ENCODE measurements at regions not wholly inside any gene's neighbourhood (a gene's known extent, or its start where the extent isn't known, plus 50 kb on each side); places are given as distances from the start of the nearest gene placed in this dataset.

DNA sequence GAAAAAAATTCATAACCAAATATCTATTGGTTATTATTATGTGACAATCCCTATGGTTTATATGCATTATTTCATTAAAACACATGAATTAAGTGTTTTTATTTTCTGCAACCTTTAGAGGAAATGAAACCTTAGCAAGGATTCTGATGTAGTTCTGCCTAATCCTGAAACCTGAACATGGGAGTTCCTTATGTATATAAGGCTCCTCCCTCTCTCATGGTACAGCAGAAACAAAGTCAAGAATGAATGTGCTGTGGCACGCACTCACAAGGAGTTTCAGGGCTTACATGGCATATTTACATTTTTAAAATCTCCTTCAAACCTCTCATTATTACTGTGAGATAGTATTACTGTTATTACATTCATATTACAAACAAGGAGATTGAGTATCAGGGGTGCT, 426.4 kb upstream of the CITED2 start:
- DNase-seq = no peak

DNA sequence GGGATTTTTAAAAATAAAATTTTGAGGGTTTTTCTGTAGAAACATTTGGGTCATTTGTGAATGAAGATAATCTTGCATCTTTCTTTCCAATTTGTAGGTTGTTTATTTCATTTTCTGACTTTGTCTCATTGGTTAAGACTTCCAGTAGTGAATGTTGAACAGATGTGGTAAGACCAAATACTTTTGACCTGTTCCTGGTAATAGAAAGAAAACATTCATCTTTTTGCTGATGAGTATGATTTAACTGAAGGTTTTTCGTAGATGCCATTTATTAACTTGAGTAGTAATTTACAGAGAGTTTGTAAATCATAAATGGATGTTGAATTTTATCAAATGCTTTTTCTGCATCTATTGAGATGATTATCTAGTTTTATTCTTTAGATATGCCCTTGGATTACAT, 416.1 kb upstream of the CITED2 start:
- DNase-seq = no peak

DNA sequence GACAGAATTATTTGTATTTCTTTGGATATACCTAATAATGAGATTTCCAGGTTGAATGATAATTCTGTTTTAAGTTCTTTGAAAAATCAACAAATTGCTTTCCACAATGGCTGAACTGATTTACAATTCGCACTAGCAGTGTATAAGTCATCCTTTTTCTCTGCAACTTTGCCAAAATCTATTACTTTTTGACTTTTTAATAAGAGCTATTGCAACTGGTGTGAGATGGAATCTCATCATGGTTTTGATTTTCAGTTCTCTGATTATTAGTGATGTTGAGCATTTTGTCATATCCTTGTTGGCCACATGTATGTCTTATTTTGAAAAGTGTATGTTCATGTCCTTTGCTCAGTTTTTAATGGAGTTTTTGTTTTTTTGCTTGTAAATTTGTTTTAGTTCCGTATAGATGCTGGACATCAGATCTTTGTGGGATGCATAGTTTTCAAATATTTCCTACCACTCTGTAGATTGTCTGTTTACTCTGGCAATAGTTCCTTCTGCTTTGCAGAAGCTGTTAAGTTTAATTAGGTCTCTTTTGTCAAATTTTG, 409.8 kb upstream of the CITED2 start:
- no peak for DNase-seq

DNA sequence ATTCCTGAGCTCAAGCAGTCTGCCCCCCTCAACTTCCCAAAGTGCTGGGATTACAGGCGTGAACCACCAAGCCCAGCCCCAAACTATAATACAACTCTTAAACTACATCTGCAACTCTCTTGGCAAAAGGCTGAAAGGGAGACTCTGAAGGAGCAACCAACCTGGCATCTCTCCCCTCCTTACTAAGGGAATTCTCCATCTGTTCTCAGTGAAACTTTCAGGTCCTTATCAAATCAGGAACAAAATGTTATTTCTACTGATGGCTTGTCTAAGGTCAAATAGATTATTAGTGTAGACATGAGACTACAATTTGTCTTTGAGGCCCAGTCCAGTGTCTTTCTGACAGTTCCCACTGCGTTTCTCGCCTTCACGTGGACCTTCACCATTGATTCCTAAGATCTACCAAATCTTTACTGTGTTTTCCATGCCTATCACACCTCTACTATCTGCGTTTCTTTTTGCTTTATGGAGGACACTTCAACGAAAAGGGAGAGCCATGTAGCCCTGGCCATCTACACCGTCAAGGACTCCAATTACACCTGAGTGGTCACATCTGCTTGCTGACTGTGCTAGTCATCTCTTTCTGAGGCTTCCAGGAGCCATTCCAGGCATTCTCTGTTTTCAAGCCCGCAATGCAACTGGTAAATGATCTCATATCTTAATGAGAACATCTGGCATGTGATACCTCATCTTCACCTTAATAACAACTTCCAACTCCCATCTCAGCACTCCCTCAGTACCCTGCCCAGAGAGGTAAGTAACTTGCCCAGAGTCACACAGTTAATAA, 405.7 kb upstream of the CITED2 start:
- no peak for DNase-seq

DNA sequence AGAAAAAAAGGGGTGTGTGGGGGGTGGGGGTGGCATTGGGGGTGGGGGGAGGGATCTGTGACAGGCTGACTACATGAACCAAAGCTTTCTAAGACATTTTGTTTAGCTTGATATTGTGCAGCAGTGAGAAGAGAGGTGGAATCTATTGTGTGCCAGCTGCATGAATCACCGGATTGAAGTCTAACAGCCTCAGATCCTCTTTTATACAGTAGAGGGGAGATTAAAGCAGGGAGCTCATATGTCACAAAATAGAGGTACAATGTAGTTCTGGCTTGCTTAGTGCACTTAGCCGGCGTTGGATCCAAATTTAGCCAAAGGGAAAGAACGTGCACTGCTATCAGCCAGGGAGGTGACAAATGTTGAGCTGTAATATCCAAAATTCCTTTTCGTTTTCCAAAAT, 404.2 kb upstream of the CITED2 start:
- DNase-seq = no peak

DNA sequence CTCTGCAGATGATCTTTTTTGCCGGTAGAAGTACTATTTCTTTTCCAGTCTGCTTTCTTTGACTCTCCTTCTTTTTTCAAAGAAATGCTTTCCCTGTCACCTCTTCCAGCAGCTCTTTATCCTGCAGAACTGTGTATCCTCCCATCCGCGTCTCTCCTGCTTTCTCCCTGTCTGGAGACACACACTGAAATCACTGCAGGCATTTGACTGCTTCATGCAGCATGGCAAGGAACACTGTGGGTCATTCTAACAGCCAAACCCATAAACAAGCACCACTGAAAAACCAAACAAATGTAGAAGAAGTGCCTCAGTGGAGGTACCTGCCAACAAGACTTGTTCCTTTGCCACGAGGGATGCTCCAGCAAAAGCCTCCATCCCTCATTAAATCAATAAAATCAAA, 403.7 kb upstream of the CITED2 start:
- DNase-seq = no peak

DNA sequence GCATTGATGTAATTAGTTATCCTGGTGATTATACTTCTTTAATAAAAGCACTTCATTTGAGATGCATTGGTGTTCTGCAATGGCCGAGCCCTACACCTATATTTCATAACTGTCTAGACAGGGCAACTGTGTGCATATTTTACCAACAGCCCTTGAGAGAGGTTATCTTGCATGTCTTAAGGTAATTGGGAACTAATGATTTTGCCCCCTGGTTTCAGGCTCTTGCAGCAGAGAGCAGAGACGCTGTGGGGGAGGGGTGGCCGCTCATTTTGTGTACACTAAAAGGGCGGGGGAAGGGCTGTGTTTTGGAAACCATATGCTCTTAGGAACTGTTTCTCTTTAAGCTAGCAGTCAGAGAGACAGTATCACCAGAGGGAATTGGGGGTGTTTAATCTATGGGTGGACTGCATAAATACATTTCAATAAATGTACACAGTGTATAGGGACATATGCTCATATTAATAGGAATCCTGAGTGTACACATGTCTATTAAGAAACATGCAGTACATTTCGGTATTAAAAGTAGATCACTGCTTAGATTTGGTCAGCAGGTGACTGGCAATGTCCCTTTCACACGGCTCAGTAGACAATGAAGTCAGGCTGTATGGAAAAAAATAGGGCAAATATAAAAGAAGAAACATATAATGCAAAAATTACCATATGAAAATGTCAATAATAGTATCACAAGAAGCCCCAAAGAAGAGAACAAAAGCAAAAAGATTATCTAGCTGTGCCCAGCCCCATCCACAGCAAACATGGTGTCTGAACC, 402.9 kb upstream of the CITED2 start:
- DNase-seq = no peak

DNA sequence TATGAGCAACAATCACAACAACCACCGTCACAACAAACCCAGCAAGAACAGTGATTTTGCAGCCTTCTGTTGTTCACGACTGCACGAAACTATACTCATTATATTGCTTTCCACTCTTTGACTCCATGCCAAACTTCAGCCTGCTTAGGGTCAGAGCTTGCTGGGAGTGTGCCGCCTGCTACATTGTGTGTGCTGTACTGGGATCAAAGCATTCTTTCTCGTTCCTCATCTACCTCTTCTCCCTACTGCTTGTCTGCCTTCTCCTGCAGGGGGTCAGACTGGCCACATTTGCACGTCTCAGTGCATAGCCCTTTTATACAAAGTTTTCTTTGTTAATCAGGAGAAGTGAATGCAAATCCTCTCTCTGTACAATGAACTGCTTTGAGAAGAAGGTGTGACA, 401.6 kb upstream of the CITED2 start:
- DNase-seq = no peak

DNA sequence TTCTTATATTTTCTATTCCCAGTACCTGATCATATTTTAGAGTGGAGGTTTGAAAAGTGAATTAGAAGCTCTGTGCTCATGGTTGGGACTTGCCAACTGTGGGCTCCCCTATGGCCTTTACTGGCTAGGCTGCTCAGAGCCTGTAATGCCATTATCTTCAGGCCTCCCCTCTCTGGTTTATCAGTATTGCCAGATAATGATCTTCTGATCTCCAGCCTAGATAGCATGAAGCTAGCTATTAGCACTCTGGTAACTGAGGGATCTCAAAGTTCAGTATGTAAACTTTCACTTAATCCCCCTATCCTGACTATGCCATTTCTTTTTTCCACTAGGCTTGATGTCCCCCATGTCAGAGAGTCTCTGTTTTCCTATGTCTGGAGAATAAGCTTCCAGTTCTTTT, 393.7 kb upstream of the CITED2 start:
- no peak for DNase-seq

DNA sequence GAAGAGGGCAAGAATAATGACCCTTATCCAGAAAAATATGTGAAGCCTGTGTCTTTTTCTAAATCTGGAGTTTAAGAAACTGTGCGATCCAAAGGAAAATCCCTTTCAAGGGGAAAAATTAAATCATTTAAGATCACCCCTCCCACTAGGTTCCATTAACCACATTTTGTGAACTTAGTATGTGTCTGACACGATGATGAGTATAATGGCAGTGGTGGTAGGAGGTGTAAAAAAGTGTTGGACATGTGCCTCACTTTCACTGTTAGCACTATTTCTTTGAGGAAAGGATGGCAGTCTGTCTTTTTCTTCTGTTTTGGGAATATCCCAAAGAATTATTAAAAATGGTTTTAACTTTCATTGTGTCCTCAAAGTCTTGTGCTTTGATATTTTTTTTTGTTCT, 392.3 kb upstream of the CITED2 start:
- no peak for DNase-seq

DNA sequence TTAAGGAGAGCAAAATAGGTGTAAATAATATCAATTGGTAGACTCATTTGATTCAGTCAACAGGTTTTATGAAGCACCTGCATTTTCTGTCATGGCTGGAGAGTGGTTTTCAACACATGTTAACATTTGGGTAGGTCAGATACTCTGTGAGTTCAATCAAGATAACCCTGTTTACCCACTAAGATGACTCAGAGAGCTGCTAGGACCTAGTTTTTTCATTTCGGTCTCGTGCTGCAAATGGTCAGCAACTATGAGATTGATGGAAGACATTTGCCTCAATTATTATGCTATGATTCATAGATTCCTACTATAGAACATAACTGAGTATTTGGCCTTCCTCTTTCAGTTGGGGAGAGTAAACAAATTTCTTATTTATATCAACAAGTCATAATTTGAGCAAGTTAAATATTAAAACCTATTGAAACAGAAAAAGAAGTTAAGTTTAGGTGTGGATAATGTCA, 391.4 kb upstream of the CITED2 start:
- no peak for DNase-seq

DNA sequence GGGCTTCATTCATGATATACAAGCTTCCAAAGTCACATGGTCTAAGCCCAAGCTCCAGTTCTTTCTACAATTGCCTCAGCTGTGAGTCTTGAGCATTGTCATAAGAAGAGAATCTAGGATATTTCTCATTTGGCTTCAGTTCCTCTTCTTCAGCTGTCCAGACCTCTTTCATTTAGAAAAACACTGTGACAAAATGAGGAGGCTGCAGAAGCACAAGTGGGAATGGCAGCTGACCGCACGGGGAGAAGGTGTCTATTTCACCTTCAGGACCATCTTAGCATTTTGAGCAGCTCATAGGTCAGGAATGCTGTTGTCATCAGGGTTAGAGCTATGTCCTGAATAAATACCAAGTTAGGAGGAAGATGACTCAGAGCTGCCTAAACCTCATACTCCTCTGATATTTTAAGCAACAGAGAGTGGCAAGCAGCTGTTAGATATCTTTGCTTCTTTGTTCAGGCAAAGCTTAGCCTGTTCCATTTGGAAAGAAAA, 390.1 kb upstream of the CITED2 start:
- no peak for DNase-seq

DNA sequence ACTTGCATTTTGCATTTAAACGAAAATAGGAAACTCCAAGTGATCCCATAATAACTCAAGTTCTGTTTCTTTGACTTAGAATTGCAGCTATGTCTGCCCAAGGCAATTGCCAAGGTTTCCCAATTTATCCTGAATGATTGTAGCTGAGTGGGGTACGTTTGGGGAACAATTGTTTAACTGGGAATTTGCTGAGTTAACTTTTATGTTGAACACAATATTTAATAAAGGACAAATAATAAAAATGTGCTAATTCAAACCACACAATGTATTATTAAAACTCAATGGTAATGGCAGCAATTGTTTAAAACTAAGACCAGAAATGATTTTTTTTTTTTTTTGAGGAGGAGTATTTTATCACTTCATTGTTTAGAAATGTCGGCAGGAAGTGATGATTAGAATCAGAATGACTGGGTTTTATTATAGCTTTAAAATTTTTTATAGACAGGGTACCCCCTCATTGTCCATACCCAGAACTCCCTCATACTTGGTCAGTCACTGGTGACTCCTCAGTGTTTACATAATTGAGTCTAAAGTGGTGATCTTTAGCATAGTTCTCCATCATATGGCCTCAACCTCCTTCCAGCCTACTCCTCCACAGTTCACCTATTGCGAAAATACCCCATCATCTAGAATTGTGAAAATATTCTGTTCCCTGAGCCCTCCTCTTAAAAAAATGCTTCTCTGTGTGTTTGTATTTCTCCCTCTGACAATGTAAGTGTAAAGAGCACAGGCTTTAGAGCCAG, 389.2 kb upstream of the CITED2 start:
- no peak for DNase-seq

DNA sequence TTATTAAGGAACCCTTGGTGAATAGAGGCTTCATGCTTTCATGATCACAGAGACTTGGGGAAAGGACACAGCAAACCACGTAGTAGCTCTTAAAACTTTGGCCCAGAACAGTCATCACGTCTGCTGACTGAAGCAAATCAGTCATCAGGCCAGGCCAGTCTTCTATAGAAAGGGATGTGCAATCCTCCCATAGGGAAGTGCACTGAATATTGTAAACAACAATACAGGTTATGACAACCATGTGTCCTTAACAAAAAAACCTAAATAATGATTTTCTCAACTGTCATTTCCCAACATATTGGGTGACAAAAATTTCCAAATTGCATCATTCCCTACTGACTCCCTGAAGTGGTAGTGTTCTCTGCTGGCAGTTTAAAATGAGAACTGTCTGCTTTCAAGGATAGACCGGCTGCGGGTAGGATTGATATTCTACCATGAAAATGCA, 388.2 kb upstream of the CITED2 start:
- no peak for DNase-seq

DNA sequence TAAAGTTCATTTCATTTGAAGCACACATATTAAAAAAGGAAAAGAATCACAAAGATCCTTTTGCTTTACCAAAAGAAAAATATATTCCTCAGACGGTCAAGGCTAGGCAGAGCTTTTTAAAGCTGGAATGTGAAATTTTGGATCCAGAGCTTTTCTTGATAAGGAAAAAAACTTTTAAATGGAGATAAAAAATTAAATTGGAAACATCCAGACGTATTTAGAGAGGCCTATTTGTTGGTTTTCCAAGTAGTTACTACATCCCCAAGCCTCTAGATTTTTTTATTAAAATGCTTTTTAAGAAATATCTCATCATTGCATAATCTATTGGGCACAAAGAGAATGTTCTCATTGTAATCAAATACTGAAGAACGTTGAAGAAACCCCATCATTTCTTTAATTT, 385.7 kb upstream of the CITED2 start:
- no peak for DNase-seq

DNA sequence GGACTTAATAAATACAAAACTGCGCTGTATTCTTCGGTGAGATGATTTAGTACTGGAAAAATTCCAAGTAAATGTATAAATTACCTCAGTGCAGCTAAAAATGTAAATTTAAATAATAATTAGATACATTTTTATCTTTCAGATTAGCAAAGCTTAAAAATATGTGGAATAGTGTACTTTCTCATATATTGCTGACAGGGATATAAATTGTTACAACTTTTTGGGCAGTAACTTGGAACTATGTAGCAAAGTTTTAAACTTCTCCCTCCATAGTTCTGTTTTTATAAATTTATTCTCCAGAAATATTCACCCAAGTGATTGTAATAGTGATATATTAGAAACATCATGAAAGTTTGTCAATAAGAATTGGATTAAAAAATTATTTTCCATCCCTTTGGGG, 384.6 kb upstream of the CITED2 start:
- DNase-seq = no peak

DNA sequence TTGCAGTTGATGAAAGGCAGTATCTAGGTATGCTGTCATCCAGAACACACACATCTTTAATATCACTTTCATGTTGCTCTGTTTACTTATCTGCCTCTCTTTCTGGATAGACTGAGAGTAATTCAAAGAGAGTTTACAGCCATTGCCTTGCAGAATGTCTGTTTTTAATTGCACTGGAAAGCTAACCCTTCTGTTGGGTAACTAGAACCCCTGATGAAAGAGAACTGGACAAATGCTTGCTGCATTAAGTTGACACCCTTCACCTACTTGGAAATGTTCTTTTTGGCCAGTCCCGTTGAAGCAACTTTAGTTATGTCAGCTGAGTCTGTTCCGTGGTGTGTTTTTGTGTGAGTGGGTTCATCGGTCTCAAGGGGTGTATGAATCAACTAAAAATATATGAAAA, 383.8 kb upstream of the CITED2 start:
- DNase-seq = no peak

DNA sequence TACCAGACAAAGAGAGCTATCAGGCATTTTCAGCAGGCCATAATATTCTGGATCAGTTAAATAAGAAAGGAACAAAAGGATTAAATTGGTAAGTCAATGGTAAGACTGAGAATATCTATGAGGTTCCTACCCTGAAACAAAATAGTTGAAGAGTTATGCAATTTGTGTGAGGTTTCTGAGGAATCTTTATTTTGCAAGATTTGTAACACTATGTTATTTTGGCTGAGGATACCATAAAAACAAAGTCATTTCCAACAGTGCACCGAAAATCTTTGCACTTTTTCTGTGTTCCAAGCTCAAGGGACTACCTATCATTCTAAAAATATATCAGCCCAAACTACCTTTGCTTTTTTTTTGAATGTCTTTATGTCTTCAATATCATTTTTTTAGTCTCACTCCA, 383.3 kb upstream of the CITED2 start:
- no peak for DNase-seq

DNA sequence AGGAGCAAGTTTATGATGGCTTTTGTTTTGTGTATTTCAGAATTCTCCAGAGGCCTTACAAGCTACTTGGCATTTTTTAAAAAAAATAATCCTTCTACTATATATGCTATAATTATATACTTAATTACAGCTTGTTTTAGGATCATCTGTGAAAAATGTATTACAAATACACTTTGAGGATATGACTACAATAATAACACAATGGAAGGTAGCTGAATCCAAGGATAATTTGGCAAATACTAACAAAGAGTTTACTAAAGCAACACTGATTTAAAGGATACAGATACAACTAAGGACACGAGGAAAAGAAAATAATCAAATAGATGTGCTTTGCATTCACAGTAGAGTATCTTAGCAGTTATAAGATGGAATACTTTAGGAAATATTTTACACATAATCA, 381.9 kb upstream of the CITED2 start:
- no peak for DNase-seq

DNA sequence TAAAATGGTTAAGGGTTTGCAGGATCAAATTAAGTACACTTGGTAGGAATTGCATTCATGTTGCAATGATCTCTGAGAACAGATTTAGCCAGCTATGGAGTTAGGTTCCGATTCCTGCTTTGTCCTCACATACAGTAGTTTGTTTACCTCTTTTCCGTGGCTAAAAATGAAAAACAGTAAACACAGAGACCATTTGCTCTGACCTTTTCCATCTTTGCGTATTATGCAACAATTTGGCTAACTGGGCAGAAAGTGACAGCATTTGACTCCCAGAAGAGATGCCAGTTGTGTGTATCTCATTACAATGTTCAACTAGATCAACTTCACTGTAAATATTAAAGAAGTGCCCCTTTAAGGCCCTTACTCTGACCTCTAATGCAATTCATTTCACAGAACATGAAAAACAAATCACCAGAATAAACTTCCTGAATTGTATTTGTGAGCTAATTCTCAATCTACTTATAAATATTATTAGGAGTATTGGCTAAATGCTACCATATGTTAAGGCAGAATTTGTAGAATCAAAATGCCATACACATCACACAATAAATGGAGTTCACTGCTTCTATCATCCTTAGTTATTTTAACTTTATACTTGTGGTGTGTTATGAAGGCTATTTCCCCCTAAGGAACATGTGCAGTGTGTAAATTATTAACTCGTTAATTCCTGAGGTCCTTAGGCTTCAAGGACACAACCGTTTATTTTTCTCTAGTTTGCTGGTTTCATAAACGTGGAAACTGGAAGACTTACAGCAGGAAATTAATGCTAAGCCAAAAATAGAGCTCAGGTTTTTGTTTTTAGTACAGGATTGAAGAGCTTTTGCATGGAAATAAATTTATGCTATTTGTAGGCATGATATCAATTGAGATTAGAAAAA, 380.7 kb upstream of the CITED2 start:
- DNase-seq = no peak

DNA sequence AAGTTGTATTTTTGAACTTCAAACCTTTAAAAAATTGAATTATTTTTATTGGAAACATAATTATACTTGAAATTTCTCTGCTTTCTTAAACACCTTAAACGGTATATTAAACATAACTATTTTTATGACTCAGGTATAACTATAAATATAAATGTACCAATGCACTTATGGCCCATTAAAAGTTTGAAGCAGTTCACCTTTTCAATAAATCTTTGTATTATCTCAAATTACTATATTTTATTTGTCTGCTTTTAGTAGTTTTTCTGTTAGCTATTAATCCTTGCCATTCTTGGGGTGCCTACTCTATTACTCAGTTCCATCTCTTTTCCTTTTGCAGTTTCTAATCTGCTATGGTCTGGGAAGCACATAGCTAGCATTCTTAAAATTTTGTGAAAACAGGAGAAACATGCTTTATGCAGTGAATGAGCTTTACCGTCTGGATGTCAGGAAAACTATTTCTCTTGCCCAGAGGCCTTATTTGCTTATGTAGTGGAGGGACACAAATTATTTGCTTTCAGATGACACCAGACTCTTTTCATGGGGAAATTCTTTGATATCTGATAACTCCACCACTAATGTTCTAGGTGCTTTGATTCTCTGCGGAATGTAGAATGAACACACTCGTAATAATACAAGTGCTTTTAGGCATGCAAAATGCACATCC, 378.9 kb upstream of the CITED2 start:
- DNase-seq = no peak

DNA sequence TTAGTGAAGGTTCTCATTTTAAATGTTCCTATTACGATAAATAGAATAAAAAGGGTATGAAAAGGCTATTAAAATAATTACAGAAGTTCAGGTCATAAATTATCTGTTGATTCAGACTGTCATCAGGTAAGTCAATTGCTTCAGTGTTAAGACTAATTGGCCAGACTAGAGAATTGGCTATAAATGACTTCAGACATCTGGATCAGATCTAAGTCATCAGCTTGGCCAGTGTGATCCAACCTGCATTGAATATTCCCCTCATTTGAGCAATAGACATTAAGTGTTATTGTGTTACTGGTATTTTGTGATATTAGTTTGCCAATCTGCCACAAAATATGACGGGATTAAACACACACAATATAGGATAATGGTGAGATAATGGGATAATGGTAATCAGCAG, 377.6 kb upstream of the CITED2 start:
- no peak for DNase-seq

Data from SHP77 (cell line).